NCI-H128 (cell line): ENCODE measurements at regions not wholly inside any gene's neighbourhood (a gene's known extent, or its start where the extent isn't known, plus 50 kb on each side); places are given as distances from the start of the nearest gene placed in this dataset.
"Not testable (repeated sequence)": the region's sequence is repeated elsewhere in the genome, so short reads cannot be mapped to it uniquely, and the experiment has no call there.

Experiments used
- DNase-seq: peaks from one replicate; lab custom pipeline; 2025; ENCODE audit not compliant: unreplicated experiment; lab: John Stamatoyannopoulos, UW

GRCh38 chr13:87153371-87153770 is 517.8 kb upstream of the SLITRK5 start:
- DNase-seq: no peak

- DNase-seq: no peak
These were observed 504.8 kb upstream of the SLITRK5 start for GRCh38 chr13:87166348-87166747.

GRCh38 chr13:87168390-87168789 is 502.8 kb upstream of the SLITRK5 start:
- no peak for DNase-seq

GRCh38 chr13:87169337-87169736 is 501.8 kb upstream of the SLITRK5 start:
- DNase-seq: no peak

- DNase-seq: no peak
These were observed 498.9 kb upstream of the SLITRK5 start for GRCh38 chr13:87172166-87172835.

GRCh38 chr13:87185138-87185537 is 486.0 kb upstream of the SLITRK5 start:
- DNase-seq: not testable (repeated sequence)

GRCh38 chr13:87186647-87187046 is 484.5 kb upstream of the SLITRK5 start:
- DNase-seq: not testable (repeated sequence)

- DNase-seq: not testable (repeated sequence)
These were observed 479.7 kb upstream of the SLITRK5 start for GRCh38 chr13:87191485-87191884.

GRCh38 chr13:87198371-87198770 is 472.8 kb upstream of the SLITRK5 start:
- no peak for DNase-seq

- DNase-seq: no peak
These were observed 464.5 kb upstream of the SLITRK5 start for GRCh38 chr13:87206708-87207107.

GRCh38 chr13:87207280-87208003 is 463.7 kb upstream of the SLITRK5 start:
- peak; percentile 65 for DNase-seq

GRCh38 chr13:87208636-87209035 is 462.5 kb upstream of the SLITRK5 start:
- DNase-seq: peak; percentile 49

- DNase-seq: no peak
These were observed 436.2 kb upstream of the SLITRK5 start for GRCh38 chr13:87234981-87235380.

- DNase-seq: no peak
These were observed 435.6 kb upstream of the SLITRK5 start for GRCh38 chr13:87235621-87236020.

GRCh38 chr13:87244256-87244890 is 426.8 kb upstream of the SLITRK5 start:
- DNase-seq: no peak

GRCh38 chr13:87249847-87250246 is 421.3 kb upstream of the SLITRK5 start:
- DNase-seq: not testable (repeated sequence)

GRCh38 chr13:87255394-87255793 is 415.8 kb upstream of the SLITRK5 start:
- no peak for DNase-seq

- DNase-seq: no peak
These were observed 411.6 kb upstream of the SLITRK5 start for GRCh38 chr13:87259479-87260083.

- peak; percentile 39 for DNase-seq
These were observed 396.9 kb upstream of the SLITRK5 start for GRCh38 chr13:87274209-87274819.

- DNase-seq: no peak
These were observed 391.0 kb upstream of the SLITRK5 start for GRCh38 chr13:87280139-87280538.

GRCh38 chr13:87287721-87288120 is 383.4 kb upstream of the SLITRK5 start:
- no peak for DNase-seq
